ENCODE measurements at regions not wholly inside any gene's neighbourhood (a gene's known extent, or its start where the extent isn't known, plus 50 kb on each side); places are given as distances from the start of the nearest gene placed in this dataset.

- TF ChIP-seq POLR2A (IDR thresholded peaks at IDR 0.05) (no peak), CTCF (IDR thresholded peaks at IDR 0.05) (no peak)
Observed at GRCh38 chr20:50393242-50393641, 116.9 kb upstream of the PTPN1 start.

All from adrenal gland (tissue), 5 donors.